ENCODE measurements at regions not wholly inside any gene's neighbourhood (a gene's known extent, or its start where the extent isn't known, plus 50 kb on each side); places are given as distances from the start of the nearest gene placed in this dataset.

DNA sequence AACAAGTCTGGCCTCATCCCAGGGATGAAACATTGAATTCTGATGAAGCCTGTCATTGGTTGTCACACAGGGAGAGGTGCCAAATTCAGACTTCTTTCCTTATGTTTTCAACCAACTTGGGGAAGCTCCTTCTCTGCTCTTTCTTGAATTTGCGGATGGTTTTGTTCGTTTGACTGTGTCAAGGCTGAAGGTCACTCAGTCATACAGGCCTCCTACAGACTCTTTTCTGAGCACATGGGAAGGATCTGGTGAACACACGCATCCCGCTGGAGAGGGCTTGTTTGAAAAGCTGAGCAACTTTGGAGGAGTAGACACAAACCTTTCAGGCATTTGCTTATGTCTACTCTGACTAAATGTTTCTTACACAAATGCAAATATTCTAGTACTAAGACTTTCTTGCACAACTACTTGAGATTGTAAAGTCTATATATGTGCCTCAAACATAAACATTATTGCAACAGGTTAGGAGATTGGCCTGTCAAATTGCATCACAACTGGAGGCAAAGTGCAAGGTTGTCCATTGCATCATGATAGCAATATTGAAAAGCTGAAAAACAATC, 151.5 kb upstream of the NR3C1 start:
- DNase-seq: no peak

- DNase-seq: no peak
Measured at GRCh38 chr5:143554187-143554717, 150.8 kb upstream of the NR3C1 start.

GRCh38 chr5:143552680-143553079, 149.2 kb upstream of the NR3C1 start:
- no peak for DNase-seq

DNA sequence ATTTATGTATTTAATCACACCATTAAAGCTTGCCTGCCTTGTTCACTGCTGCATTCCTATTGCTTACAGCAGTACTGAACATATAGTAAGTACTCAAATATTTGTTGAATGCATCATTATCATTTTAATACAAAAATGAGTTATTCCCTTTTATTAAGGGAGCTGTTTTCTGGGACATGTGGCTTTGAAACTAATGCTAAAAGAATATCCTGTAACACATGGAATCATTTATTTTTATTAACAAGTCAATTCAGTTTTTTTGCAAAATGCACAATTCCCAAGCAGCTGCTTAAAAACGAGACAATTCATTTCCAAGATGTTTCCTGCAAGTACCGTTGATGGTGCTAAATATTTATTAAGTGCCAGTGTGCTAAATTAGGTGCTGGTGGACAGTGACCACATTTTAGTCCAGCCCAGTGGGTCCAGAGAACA, 148.3 kb upstream of the NR3C1 start:
- no peak for DNase-seq

GRCh38 chr5:143550986-143551630, 147.6 kb upstream of the NR3C1 start:
- no peak for DNase-seq

- DNase-seq: no peak
Measured at GRCh38 chr5:143547342-143547741, 143.9 kb upstream of the NR3C1 start.

DNA sequence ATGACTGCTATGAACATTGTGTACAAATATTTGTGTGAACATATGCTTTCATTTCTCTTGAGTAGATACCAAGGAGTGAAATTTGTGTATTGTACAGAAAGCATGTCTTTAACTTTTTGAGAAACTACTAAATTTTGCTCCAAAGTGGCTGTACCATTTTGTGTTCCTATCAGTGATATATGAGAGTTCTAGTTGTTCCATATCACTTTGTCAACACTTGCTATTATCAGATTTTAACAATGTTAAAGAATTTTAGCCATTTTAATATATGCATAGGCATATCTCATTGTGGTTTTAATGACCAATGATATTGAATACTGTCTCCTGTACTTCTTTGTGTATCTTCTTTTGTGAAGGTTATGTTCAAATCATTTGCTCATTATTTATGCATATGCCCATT, 142.9 kb upstream of the NR3C1 start:
- no peak for DNase-seq

DNA sequence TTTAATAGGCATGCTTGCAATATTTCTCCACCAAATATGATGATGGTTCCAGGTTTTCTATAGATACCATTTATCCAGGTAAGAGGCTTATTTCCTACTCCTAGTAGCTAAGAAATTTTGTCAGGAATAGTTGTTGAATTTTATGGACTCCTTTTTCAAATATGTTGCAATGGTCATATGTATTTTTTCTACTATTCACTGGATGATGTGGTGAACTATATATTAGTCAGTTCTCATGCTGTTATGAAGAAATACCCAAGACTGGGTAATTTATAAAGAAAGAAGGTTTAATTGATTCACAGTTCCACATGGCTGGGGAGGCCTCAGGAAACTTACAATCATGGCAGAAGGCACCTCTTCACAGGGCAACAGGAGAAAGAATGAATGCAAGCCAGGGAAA, 141.1 kb upstream of the NR3C1 start:
- DNase-seq: no peak

GRCh38 chr5:143543358-143544255, 140.1 kb upstream of the NR3C1 start:
- DNase-seq: no peak

DNA sequence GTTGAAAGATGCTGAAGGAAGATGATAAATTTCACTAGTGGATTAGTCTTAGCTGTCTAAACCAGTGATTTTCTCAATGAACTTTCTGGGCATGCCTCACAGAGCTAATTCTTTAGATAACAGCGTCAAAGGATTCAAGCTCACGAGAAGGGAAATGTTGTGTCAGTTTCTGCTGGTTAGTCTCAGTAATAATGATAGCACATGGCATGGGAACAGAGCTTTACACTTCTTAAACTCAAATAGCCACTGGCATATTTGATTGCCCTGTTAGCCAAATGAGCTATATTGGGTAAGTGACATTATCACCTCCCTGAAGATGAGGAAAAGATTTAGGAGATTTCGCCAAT, 139.3 kb upstream of the NR3C1 start:
- no peak for DNase-seq

- no peak for DNase-seq
Measured at GRCh38 chr5:143541943-143542797, 138.7 kb upstream of the NR3C1 start.

DNA sequence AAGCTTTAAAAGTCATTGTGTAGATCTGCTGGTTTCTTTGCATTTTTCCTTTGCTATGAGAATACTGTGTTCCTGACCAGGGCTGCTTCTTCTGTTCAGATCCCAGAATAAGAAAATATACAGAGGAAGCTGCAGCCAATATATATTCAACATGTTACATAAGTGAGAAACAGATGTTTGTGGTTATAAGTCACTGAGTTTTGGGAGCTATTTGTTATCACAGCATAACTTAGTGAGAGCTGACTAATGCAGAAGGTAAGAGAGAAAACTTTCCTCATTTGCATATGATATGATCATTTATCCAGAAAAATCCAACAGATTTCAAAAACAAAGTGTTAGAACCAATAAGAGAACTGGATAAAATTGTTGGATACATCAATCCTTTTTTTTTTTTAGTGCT, 136.3 kb upstream of the NR3C1 start:
- DNase-seq: no peak

DNA sequence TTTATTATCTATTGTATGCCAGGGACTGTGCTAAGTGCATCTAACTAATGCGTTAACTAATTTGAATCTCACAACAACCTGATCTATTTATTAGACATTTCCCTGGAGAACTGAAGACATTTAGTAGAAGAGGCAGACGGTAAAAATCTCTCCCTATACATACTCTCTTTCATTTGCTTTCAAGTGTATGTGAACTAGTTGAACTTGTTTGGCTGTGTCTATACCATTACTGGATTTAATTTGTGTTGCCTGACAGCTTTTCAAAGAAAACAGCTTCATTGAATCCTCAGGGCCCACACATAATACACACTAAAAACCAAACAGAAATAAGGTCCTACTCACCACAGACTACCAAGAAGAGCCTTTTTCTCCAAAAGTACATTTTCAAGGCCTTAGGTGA, 133.6 kb upstream of the NR3C1 start:
- DNase-seq: no peak

- DNase-seq: no peak
Measured at GRCh38 chr5:143536364-143536763, 132.9 kb upstream of the NR3C1 start.

- no peak for DNase-seq
Measured at GRCh38 chr5:143534761-143535154, 131.3 kb upstream of the NR3C1 start.

DNA sequence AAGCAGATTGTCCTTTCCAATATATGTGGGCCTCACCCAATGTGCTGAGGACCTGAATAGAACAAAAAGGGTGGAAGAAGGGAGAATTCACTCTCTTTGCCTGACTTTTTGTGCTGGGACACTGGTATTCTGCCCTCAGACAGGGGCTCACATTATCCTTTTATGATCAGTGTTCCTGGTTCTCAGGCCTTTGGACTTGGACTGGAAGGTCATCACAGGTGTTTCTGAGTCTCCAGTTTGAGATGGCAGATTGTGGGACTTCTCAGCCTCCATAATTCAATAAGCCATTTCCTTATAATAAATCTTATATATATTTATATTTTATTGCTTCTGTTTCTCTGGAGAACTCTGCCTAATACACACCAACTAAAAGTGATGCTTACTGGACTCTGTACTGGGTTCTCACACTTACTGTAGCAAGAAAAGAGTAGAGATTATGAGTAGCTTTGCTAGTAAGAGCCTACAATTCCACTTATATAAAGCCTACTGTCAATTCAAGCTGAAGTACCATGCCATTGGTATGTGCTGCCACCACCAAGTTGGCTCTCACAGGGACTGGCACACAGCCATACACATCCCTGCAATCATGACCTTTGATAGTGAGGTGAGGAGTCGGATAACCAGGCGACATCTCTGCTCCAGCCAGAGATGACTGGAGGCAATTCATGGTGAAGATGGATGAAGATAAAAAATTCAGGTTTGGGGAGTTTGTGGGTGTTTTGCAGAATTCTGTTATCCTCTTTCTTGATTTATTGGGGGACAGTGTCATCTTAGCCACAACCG, 130.7 kb upstream of the NR3C1 start:
- DNase-seq: no peak

DNA sequence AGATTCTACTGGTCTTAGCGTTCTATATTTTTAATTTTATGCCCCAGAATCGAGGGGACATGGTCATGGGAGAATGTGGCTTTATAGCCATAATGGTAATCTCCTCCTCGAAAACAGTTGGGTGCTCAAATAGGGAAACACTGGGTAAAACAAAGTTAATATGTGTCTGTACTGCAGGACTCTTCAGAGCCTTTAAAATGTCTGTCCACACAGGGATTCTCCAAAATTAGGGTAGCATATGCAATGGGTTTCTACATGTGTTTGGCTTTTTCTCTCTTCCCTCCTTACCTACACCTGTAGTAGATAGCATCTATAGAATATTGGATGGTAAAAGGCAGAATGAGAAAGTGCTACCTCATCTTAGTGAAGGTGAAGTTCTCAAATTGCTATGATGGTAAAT, 130.0 kb upstream of the NR3C1 start:
- no peak for DNase-seq

DNA sequence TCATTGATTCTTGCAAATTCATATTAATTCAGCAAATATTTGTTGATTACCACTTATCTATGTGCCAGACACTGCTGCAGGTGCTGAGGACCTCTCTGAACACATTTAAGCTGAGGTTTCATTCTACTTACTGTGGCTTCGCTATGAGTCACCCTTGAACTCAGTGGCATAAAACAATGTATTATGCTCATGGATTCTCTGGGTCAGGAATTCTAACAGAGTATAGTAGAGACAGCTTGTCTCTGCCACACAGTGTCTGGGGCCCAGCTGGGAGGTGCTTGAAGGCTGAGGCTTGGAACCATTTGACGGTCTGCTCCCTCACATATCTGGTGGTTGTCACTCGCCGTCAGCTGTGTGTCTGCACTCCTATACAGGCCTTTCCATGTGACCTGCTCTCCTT, 124.3 kb upstream of the NR3C1 start:
- no peak for DNase-seq

- no peak for DNase-seq
Measured at GRCh38 chr5:143525176-143525575, 121.7 kb upstream of the NR3C1 start.

DNA sequence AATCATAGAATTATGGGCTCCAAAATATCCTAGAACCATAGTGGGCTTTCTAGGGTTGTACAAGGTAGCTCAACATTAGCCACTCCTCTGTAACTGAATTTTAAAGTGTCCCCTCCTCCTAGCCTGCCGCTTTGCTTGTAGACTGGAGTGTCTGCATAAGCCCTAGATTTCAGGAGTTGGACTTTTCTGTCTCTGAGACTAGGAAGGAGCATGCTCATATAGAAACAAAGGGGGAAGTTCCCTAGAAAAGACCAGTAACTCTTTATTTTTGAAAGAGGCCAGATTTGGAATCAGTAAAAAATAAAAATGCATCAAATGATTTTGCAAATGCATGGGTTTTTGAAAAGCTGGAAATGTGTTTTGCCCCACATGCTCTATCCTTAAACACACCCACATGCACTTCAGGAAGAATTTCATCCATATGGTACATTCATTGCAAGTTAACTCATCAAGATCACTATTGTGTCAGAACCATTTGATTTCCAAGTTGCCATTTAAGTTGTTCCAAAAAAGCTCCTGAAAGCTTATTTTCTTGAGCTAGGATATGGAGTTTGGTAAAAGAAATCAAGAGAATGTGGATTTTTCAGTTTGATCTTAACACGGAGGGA, 121.0 kb upstream of the NR3C1 start:
- DNase-seq: no peak

- DNase-seq: no peak
Measured at GRCh38 chr5:143521846-143522400, 118.4 kb upstream of the NR3C1 start.
